GM23338 (cell line): ENCODE measurements at regions not wholly inside any gene's neighbourhood (a gene's known extent, or its start where the extent isn't known, plus 50 kb on each side); places are given as distances from the start of the nearest gene placed in this dataset.

ENCODE experiments used
- ATAC-seq: fragments of 200-7000 bp; cut with Tn5 transposase; 3 replicates; pipeline ENCODE4 v1.9.1; 2020
- DNase-seq: peaks from one replicate; pipeline ENCODE4 v3.0.0-alpha.2; 2015; ENCODE audit warnings: low spot score
- H2AFZ ChIP-seq: fragments of 200-600 bp; sonication (generic); 2 replicates; pipeline ENCODE4 v1.8.0; 2016; ENCODE audit warnings: antibody characterized with exemption, mild to moderate bottlenecking, moderate library complexity
- H3F3A ChIP-seq: fragments of 200-600 bp; sonication (generic); replicated peaks from 2 replicates; pipeline ENCODE4 v1.8.0; 2017; ENCODE audit warnings: antibody characterized with exemption, mixed run types, low read depth
- H3K27ac ChIP-seq: fragments of 200-600 bp; sonication (generic); 2 replicates; pipeline ENCODE4 v1.6.1; 2016; ENCODE audit warnings: low read depth
- H3K27me3 ChIP-seq: fragments of 200-600 bp; sonication (generic); 2 replicates; pipeline ENCODE4 v1.8.0; 2016; ENCODE audit warnings: mild to moderate bottlenecking, mixed run types, moderate library complexity; ENCODE audit not compliant: insufficient read depth
- H3K36me3 ChIP-seq: fragments of 200-600 bp; sonication (generic); 2 replicates; pipeline ENCODE4 v1.8.0; 2016; ENCODE audit warnings: mild to moderate bottlenecking; ENCODE audit not compliant: insufficient read depth
- H3K4me1 ChIP-seq: fragments of 200-600 bp; sonication (generic); 2 replicates; pipeline ENCODE4 v1.8.0; 2016; ENCODE audit warnings: mild to moderate bottlenecking, moderate library complexity; ENCODE audit not compliant: insufficient read depth
- H3K4me2 ChIP-seq: fragments of 200-600 bp; sonication (generic); 2 replicates; pipeline ENCODE4 v1.7.1; 2017; ENCODE audit warnings: mixed run types
- H3K4me3 ChIP-seq: fragments of 200-600 bp; sonication (generic); 2 replicates; pipeline ENCODE4 v1.6.1; 2016; ENCODE audit warnings: mixed run types
- H3K79me2 ChIP-seq: fragments of 200-600 bp; sonication (generic); replicated peaks from 2 replicates; pipeline ENCODE4 v1.8.0; 2017; ENCODE audit warnings: mild to moderate bottlenecking; ENCODE audit not compliant: insufficient read depth
- H3K9me2 ChIP-seq: fragments of 200-600 bp; sonication (generic); 2 replicates; pipeline ENCODE4 v1.8.0; 2017; ENCODE audit not compliant: insufficient read depth
- H4K20me1 ChIP-seq: fragments of 200-600 bp; sonication (generic); replicated peaks from 2 replicates; pipeline ENCODE4 v1.8.0; 2017; ENCODE audit warnings: mild to moderate bottlenecking; ENCODE audit not compliant: insufficient read depth
- H3K27ac Mint-ChIP-seq: 2 replicates; pipeline ENCODE4 v1.8.0; 2020; ENCODE audit warnings: inconsistent platforms, mild to moderate bottlenecking, moderate library complexity, mixed read lengths
- H3K27me3 Mint-ChIP-seq: 3 replicates; pipeline ENCODE4 v1.8.0; 2022; ENCODE audit warnings: low read depth, mild to moderate bottlenecking, moderate library complexity, mixed read lengths, inconsistent platforms; ENCODE audit not compliant: insufficient read depth, poor library complexity
- H3K36me3 Mint-ChIP-seq: 3 replicates; pipeline ENCODE4 v1.8.0; 2021; ENCODE audit warnings: low read depth, mild to moderate bottlenecking, inconsistent platforms, moderate library complexity, mixed read lengths
- H3K4me1 Mint-ChIP-seq: 3 replicates; pipeline ENCODE4 v1.8.0; 2020; ENCODE audit warnings: mild to moderate bottlenecking, inconsistent platforms, mixed read lengths
- H3K4me3 Mint-ChIP-seq: 3 replicates; pipeline ENCODE4 v1.8.0; 2021; ENCODE audit warnings: moderate library complexity, mild to moderate bottlenecking, inconsistent platforms, mixed read lengths
- H3K9me3 Mint-ChIP-seq: 3 replicates; pipeline ENCODE4 v1.8.0; 2020; ENCODE audit warnings: moderate library complexity, mild to moderate bottlenecking, inconsistent platforms, mixed read lengths
- CREB1 ChIP-seq: fragments of 250-450 bp; sonication (Bioruptor Pico); IDR thresholded peaks from 2 replicates; pipeline ENCODE4 v1.5.0; 2020; ENCODE audit warnings: low read depth, mild to moderate bottlenecking, moderate library complexity
- CTCF ChIP-seq, 2 experiments: fragments of 200-600 bp in 1 of 2; sonication (generic) in 1 of 2; conservative IDR thresholded peaks; 2 replicates each; pipeline versions ENCODE4 v1.5.1 to v1.6.1; 2016 to 2017; ENCODE audit warnings: antibody characterized with exemption in 2 of 2, low read depth in 2 of 2, mild to moderate bottlenecking in 2 of 2, moderate library complexity in 1 of 2
- ETS1 ChIP-seq: IDR thresholded peaks from 2 replicates; pipeline ENCODE4 v1.6.1; 2016; ENCODE audit warnings: antibody characterized with exemption
- EZH2 ChIP-seq: fragments of 200-600 bp; sonication (generic); IDR thresholded peaks from one replicate; pipeline ENCODE4 v1.8.0; 2017; ENCODE audit warnings: antibody characterized with exemption, mild to moderate bottlenecking, low read depth; ENCODE audit not compliant: unreplicated experiment
- EZH2phosphoT487 ChIP-seq: fragments of 200-600 bp; sonication (generic); IDR thresholded peaks from one replicate; pipeline ENCODE4 v1.8.1; 2018; ENCODE audit warnings: antibody characterized with exemption; ENCODE audit not compliant: unreplicated experiment
- JUNB ChIP-seq: IDR thresholded peaks from one replicate; pipeline ENCODE4 v1.6.1; 2016; ENCODE audit warnings: antibody characterized with exemption; ENCODE audit not compliant: unreplicated experiment
- NANOG ChIP-seq: IDR thresholded peaks from 2 replicates; pipeline ENCODE4 v1.6.1; 2016; ENCODE audit warnings: antibody characterized with exemption, borderline replicate concordance
- POLR2AphosphoS5 ChIP-seq: IDR thresholded peaks from 2 replicates; pipeline ENCODE4 v1.6.1; 2016; ENCODE audit warnings: antibody characterized with exemption, low read depth
- REST ChIP-seq: IDR thresholded peaks from one replicate; pipeline ENCODE4 v1.6.1; 2018; ENCODE audit warnings: antibody characterized with exemption; ENCODE audit not compliant: unreplicated experiment
- STAT1 ChIP-seq: IDR thresholded peaks from one replicate; pipeline ENCODE4 v1.6.1; 2016; ENCODE audit warnings: antibody characterized with exemption; ENCODE audit not compliant: unreplicated experiment
- ZNF114 ChIP-seq: fragments of 250-450 bp; sonication (Bioruptor Pico); IDR thresholded peaks from 2 replicates; pipeline ENCODE4 v1.5.0; 2020; ENCODE audit warnings: mild to moderate bottlenecking, moderate library complexity
- ZNF462 ChIP-seq: fragments of 250-450 bp; sonication (Bioruptor Pico); IDR thresholded peaks from 2 replicates; pipeline ENCODE4 v1.5.0; 2020; ENCODE audit warnings: mild to moderate bottlenecking, moderate library complexity

GRCh38 chr9:2939368-2939767 lies 95.5 kb upstream of the PUM3 start (continued):
- no peak for TF ChIP-seq ZNF462 (CRISPR knock-in tag)

GRCh38 chr9:2936221-2936620 lies 92.3 kb upstream of the PUM3 start:
- Histone ChIP-seq H4K20me1 (no peaks in the 10 kb centered on the region), H3K9me2 (0 out of 2 replicates have a peak, but pooled peaks cover 6% of the 10 kb centered on the region), H3K79me2 (no peaks in the 10 kb centered on the region), H3K27me3 (no peaks in the 10 kb centered on the region), H3K4me3 (no peak overlapping the region), H3K27ac (no peak overlapping the region), H3K4me2 (no peak overlapping the region), H2AFZ (no peak overlapping the region), H3K4me1 (no peaks in the 10 kb centered on the region), H3K36me3 (no peaks in the 10 kb centered on the region), H3F3A (no peaks in the 10 kb centered on the region)
- Mint-ChIP-seq H3K27ac (no peak overlapping the region), H3K27me3 (peaks cover 4% of the 10 kb centered on the region), H3K4me3 (no peak overlapping the region), H3K36me3 (no peaks in the 10 kb centered on the region), H3K9me3 (no peaks in the 10 kb centered on the region), H3K4me1 (no peaks in the 10 kb centered on the region)
- ATAC-seq (no peak), DNase-seq (no peak)
- TF ChIP-seq STAT1 (no peak), EZH2 (no peak), CTCF (conservative IDR thresholded peaks at IDR 0.05; ENCODE audit: low read depth in 2 of 2) (no peak), POLR2AphosphoS5 (no peak), ZNF114 (CRISPR knock-in tag) (no peak), ETS1 (no peak), JUNB (no peak), NANOG (no peak), EZH2phosphoT487 (no peak), REST (no peak), CREB1 (CRISPR knock-in tag) (no peak)
